ENCODE measurements at regions not wholly inside any gene's neighbourhood (a gene's known extent, or its start where the extent isn't known, plus 50 kb on each side); places are given as distances from the start of the nearest gene placed in this dataset.

GRCh38 chr10:88178758-88179157 is 315.3 kb downstream of the PTEN start:
- DNase-seq = no peak

DNA sequence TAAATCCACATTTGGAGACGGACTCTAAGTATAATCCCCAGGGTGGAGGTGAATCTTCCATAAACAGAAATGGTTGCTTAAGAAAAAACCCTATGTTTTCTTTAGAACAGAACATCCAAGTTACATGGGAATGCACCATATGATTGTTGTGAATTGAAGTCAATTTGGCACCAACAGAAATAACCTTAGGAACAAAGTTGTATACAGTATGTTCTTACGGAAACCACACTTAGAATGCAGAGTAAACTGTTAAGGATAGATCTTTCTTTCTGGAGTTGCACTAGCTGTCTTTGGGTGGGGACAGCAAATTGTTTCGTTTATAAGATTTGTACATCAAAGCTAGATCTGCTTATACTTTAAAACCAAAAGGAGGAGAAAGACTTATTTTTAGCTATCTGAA is 316.4 kb downstream of the PTEN start:
- DNase-seq = no peak

DNA sequence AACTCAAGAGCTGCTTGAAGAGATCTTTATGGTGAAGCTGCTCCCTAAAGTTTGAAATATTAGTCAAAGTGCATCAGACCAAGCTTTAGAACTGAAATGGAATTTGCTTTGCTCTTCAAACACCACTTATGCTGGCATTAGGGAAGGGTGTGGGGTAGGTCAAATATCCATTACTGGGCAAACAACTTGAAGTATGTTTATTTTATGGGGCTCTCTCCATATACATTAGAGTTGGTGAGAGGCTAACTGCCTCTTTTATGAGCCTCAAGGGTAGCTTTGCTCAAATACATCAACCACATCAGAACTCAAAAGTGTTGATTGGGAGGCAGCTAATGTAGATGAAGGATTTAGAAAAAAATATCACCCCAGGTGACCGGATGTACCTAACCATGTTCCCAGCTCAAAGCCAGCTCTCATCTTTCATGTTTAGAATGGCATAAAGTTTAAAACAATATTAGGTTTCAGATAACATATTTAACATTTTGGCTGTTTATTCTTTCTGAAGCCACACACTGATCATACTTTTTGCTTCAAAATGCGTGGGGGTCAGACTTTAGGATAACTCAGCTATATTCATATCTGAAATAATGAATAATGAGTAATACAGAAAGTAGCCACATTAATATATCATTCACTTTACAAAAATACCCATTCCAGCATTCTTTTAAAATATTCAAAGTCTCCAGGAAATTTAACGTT is 318.6 kb downstream of the PTEN start:
- DNase-seq = no peak

GRCh38 chr10:88182601-88182930 is 319.1 kb downstream of the PTEN start:
- no peak for DNase-seq

GRCh38 chr10:88184543-88185297 is 321.3 kb downstream of the PTEN start:
- DNase-seq = no peak

DNA sequence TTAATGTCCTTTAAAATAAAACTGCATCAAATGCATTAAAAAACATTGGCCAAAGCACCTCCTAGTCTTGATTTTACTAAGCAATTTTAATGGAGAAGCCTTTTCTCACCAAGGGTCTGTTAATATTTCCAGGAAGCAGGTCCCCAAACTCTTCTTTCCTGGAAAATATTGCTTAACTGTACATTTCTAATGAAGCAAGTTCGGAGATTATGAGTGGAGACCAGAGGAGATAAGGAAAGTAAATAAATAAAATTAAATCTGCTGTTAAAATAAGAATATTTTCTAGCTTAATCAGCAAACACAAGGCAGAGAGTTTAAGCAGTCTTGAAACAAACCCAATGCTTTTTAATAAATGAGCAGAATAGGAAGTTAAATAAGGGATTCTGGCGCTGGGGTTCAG is 322.4 kb downstream of the PTEN start:
- DNase-seq = no peak

DNA sequence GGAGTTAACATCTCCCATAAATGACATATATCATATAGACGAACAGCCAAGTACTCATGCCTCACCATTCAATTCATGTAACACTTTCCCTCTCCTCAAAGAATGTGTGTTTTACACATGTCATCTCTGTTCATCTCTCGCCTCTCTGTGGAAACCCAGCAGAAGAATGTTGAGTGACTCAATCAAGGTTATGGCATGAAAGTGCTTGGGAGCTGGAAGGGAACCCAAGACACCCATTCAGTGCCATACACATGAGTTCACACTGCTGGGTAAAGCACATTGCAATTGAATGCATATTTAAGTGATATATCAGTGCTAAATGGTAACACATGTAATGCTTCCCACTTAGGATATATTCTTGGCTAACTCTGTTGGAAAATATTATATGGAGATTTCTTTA is 322.9 kb downstream of the PTEN start:
- no peak for DNase-seq

GRCh38 chr10:88187472-88187871 is 324.0 kb downstream of the PTEN start:
- DNase-seq = no peak

DNA sequence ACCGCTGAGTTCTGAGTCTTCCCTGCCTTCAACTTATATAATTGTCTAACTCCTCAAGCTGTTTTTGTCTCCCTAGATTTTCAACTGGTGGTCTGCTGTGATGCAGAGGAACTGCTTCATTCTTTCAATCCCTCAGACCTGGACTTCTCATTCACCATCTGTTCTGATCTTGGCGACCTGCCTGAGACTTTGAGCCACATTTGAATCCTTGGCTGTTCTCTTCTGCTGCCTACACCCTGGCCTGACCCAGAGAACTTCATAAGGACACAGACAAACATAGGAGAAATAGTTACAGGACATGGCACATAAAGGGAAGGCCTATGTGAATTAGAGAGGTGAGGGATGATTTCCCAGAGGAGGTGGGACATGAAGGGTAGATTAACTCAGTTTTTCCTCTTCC is 326.7 kb downstream of the PTEN start:
- DNase-seq = no peak

GRCh38 chr10:88190540-88191235 is 327.3 kb downstream of the PTEN start:
- no peak for DNase-seq

DNA sequence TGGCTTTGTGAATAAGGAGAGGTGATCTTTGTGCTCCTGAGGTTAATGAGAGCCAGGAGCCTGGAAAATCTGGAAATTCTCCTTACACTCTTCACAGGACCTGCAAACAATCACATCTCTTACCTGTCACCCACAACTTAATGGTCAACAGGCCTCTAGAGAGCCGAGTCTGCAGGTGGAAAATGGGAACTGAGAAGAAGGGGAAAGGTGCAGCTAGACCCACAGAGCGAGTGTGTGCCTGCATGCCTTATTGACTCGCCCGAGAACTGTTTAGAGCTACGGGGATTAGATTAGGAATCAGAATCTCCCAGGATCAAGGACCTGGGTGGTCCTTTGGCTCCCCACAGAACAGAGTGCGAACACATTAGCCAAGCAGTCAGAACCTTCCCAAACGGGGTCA is 329.6 kb downstream of the PTEN start:
- DNase-seq = no peak

DNA sequence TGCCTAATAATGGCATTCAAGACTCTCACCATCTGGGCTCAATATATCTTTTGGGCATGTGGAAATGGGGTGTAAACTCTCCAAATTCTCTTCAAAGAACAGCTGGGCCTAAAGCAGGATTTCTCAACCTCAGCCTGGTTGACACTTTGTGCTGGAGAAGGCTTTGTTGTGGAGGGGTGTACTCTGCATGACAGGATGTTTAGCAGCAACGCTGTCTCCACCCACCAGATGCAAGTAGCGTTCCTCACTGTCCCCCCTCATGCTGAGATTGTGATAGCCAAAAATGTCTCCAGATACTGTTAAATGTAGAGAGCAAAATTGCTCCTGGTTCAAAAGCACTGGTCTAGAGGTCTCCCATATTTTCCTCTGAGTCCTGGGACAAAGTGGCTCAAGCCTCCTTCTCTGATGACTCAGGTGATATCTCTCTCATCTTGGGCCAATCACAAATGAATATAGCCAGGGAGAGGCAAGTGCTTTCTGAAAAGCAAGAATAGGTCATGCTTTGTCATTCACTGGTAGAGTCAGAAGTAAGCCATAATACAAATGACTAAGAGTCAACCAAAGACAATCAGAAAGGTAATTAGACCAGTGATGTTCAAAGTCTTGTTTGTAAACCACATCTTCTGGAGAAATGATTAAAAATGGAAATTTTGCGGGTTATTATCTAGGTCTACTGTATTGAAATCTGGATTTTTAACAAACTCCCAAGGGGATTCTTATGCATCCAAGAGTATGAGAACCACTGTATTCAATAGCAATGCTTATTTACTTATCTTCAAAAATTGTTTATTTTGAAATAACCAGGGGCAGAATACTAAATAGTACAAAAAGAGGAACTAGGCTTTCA is 330.8 kb downstream of the PTEN start:
- no peak for DNase-seq

DNA sequence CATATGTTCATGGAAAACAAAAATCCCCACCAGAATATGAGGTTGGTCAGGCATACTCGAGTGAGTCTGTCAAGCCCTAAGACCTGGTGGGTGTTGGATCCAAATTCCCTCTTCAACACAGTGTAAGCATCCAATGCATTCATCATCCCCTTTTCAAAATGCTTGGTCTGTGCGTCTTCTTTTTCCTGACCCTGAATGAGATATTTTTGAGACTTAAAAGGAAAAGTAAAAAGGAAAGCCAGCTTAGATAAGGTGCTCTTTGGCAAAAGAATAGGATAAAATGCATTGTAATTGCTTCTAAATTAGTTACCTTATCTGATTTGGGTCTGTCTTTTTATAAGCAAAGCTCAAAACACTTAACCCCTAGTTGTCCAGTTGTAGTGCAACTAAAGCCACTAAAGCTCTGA is 331.5 kb downstream of the PTEN start:
- no peak for DNase-seq

DNA sequence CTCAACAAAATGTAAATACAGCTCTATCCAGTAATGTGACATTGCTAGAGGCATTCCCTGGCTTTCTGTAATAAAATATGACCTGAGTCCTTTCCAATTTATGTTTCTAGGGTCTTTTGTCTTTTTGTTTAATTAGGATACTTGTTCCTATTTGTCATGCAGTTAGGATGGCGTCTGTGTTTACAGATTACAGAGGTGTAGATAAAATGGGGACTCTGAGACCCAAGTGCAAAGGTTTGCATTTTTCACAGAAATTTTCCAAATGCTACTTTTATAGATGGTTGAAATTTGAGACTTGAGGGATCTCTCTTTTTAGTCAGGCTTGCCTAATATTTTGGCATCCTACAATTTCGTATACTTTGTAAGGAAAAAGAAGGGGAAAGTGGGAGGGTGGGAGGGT is 332.4 kb downstream of the PTEN start:
- DNase-seq = no peak

GRCh38 chr10:88196291-88196690 is 332.9 kb downstream of the PTEN start:
- no peak for DNase-seq

DNA sequence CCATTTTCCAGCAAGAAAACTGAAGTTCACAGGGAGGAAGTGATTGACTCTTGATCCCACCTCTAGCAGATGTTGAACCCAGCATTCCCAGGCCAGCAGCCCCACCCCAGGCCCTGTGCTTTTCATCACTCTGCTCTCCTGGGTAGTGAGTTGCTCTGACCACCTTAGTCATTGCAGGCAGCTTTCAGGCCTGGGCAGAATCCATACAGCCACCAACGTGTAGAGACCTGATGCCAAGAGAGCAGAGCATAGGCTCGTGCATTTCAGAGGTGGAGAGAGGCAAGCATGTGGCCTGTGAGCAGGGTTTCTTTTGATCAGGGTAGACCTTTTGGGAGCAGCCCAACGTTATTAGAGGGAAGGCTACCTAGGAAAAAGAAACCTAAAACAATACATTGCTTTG is 334.6 kb downstream of the PTEN start:
- no peak for DNase-seq

DNA sequence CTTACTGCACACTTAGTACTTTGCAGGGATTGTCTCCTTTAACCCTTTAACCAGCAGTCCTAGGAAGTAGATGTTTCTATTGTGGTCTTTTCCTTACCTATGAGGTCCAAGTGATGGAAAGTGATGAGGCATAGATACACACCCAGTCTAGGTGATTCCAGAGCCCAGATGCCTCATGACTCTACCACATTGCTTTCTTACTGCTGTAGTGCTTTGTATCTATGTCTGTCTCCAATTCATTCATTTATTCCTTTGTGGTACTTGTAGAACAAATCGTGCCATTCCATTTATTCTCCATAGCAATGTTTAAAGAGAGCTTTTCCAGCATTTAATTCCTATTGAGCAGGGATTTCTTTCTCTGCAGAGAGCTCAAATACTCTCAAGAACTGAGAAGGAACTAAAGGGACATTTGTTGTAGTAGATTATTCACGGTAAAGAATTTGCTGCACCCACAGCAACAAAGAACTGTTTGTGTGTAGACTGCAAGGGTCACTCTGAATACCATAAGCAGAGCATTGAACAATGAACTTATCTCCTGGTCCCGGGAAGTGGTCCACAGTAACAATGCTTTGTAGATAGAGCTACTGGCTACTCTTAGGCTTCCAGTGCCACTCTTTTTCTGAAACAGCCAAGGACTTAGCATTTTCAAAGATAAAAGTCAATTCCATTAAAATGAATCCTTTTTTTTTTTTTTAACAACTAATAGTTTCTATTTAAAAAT is 337.0 kb downstream of the PTEN start:
- DNase-seq = no peak

GRCh38 chr10:88205842-88206446 is 342.5 kb downstream of the PTEN start:
- no peak for DNase-seq

- no peak for DNase-seq
Observed at GRCh38 chr10:88207121-88207546, 343.7 kb downstream of the PTEN start.

- DNase-seq = no peak
Observed at GRCh38 chr10:88209231-88209630, 345.8 kb downstream of the PTEN start.

- no peak for DNase-seq
Observed at GRCh38 chr10:88209837-88210561, 346.6 kb downstream of the PTEN start.

Measured in NCI-H2107 (cell line).